Effector CD8-positive, alpha-beta T cell (primary cell): ENCODE measurements at regions not wholly inside any gene's neighbourhood (a gene's known extent, or its start where the extent isn't known, plus 50 kb on each side); places are given as distances from the start of the nearest gene placed in this dataset.

Source experiments
- DNase-seq: peaks from one replicate; lab custom pipeline; 2025; lab: John Stamatoyannopoulos, UW

GRCh38 chr3:17985658-17986347, 243.4 kb upstream of the TBC1D5 start:
- DNase-seq = no peak

GRCh38 chr3:17983106-17983505, 240.7 kb upstream of the TBC1D5 start:
- DNase-seq = no peak

GRCh38 chr3:17982211-17982880, 239.9 kb upstream of the TBC1D5 start:
- DNase-seq = no peak

- no peak for DNase-seq
Observed at GRCh38 chr3:17980863-17981262, 238.4 kb upstream of the TBC1D5 start.

- no peak for DNase-seq
Observed at GRCh38 chr3:17979911-17980310, 237.5 kb upstream of the TBC1D5 start.

- no peak for DNase-seq
Observed at GRCh38 chr3:17979252-17979651, 236.8 kb upstream of the TBC1D5 start.

- no peak for DNase-seq
Observed at GRCh38 chr3:17974206-17974841, 231.9 kb upstream of the TBC1D5 start.

GRCh38 chr3:17972959-17973906, 230.8 kb upstream of the TBC1D5 start:
- no peak for DNase-seq

GRCh38 chr3:17972476-17972875, 230.0 kb upstream of the TBC1D5 start:
- no peak for DNase-seq

- no peak for DNase-seq
Observed at GRCh38 chr3:17972030-17972429, 229.6 kb upstream of the TBC1D5 start.

- no peak for DNase-seq
Observed at GRCh38 chr3:17969985-17970568, 227.6 kb upstream of the TBC1D5 start.

GRCh38 chr3:17969244-17969643, 226.8 kb upstream of the TBC1D5 start:
- no peak for DNase-seq

- DNase-seq = no peak
Observed at GRCh38 chr3:17967953-17968607, 225.6 kb upstream of the TBC1D5 start.

GRCh38 chr3:17967111-17967510, 224.7 kb upstream of the TBC1D5 start:
- DNase-seq = no peak

GRCh38 chr3:17965331-17965730, 222.9 kb upstream of the TBC1D5 start:
- no peak for DNase-seq

- no peak for DNase-seq
Observed at GRCh38 chr3:17964108-17964507, 221.7 kb upstream of the TBC1D5 start.

- DNase-seq = no peak
Observed at GRCh38 chr3:17955411-17955810, 213.0 kb upstream of the TBC1D5 start.

- DNase-seq = no peak
Observed at GRCh38 chr3:17954801-17955200, 212.4 kb upstream of the TBC1D5 start.

GRCh38 chr3:17951241-17951640, 208.8 kb upstream of the TBC1D5 start:
- DNase-seq = no peak

- no peak for DNase-seq
Observed at GRCh38 chr3:17949101-17949500, 206.7 kb upstream of the TBC1D5 start.

GRCh38 chr3:17947833-17948232, 205.4 kb upstream of the TBC1D5 start:
- DNase-seq = no peak
